Stimulated activated CD4-positive, alpha-beta T cell treated with anti-CD3 and anti-CD28 coated beads, Interleukin-1b, Interleukin-23, amount 100 ng/mL, for 4 hours (primary cell): ENCODE measurements at regions not wholly inside any gene's neighbourhood (a gene's known extent, or its start where the extent isn't known, plus 50 kb on each side); places are given as distances from the start of the nearest gene placed in this dataset.
A peak's percentile ranks its signal among the peaks of the same experiment; 100 is the strongest.

Experiments used
- DNase-seq, 2 donors: peaks; one replicate each; pipeline ENCODE4 v3.0.0-alpha.2; 2020; ENCODE audit warnings: low read depth in 2 of 2

DNA sequence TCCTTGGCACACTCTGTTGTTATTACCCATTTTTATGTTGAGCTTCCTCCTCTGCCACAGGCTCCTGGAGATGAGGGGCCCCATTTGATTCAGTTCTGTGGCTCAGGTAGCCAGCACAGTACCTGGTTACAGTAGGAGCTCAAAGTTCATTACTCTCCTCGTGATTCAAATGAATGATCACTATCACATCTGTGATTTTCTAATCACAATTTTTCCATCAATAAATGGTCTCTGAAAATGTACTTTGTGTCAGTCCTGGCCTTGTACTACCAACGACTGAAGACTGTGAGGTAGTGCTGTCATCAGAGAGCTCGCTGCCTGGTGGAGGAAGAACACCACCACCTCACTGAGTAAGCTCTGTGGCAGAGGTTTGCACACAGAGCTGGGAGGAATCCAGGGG lies 106.8 kb upstream of the JUN start:
- DNase-seq: no peak

DNA sequence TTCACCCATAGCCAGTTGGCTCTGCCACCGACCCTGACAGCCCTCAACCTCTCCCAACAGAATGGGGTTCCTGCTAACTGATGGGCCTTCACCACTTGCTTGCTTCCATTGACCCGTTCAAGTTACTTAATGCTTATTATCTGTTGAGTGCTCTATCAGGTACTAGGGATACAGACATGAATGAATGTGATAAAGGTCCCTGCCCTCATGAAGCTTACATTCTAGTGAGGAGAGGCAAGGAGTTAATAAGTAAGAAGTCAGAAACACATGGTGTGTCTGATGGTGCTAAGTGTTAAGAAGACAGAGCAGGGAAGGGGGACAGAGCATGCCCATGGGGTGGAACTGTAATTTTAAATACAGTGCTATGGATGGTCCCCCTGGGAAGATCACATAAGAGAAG lies 107.5 kb upstream of the JUN start:
- no peak for DNase-seq

DNA sequence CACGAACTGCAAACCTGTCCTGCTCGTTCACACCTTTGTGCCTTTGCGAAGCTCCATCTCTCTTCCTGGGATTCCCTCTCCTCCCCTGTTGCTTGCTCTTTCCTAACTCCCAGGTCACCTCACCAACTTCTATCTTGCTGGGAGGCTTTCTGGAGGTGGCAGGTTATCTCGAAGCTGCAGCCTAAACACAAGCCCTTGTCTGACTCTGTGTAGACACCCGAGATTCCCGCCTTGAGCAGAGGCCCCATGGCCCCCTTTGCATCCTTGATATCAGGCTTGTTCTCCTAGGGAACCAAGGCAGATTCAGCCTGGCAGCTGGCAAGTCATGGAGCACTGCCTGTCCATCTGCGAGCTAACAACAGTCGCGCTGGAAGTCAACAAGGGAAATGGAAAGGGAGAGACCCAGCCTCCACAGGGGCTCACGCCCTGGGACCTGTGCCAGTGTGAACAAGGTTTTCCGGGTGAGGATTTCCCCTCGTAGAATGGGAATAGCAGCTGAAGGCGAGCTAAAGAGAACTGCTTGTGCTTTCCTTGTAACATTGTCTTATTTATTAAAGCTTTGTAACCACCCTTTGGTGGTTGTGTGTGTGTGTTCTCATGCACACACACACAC lies 109.5 kb upstream of the JUN start:
- DNase-seq: no peak

GRCh38 chr1:58895082-58895481 lies 111.2 kb upstream of the JUN start:
- DNase-seq: no peak

- no peak for DNase-seq
Observed at GRCh38 chr1:58895559-58896145, 111.8 kb upstream of the JUN start.

GRCh38 chr1:58896246-58897183 lies 112.7 kb upstream of the JUN start:
- DNase-seq: no peak

DNA sequence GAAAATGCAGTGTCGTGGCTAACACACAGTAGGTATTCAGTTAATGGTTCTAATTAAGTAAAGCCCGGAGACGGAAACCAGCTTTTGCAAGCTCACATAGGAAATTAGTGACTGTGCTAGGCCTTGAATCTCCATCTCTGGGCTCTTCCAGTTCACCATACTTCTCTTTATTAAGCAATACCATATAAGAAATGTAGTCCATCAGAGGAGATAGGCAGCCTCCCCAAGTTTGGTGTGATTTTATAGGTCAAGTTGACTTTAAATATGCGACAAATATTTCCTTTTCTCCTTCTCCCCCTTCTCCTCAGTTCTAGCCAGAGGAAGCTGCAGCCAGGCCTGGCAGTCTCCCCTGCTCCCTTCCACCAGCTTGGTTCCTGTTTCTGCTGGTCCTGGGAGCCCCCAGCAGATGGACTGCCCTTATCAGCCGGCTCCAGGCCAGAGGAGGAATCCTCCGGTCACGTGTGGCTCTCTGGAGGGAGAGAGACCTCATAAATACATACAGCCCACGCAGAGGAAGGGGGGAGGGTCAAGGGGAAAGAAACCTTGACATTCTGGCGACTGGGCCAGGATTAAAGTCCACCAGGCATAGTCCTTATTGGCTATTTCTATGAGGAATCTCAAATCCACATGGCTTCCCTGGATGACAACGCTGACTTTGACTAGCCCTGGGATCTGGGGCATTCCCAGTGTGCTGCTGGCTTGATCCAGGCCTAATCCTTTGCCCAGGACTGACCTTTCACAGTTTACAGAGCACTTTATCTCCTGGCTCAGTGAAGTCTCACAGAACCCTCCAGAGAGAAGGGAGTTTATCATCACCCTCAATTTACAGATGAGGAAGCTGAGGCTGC lies 115.1 kb upstream of the JUN start:
- DNase-seq: no peak

DNA sequence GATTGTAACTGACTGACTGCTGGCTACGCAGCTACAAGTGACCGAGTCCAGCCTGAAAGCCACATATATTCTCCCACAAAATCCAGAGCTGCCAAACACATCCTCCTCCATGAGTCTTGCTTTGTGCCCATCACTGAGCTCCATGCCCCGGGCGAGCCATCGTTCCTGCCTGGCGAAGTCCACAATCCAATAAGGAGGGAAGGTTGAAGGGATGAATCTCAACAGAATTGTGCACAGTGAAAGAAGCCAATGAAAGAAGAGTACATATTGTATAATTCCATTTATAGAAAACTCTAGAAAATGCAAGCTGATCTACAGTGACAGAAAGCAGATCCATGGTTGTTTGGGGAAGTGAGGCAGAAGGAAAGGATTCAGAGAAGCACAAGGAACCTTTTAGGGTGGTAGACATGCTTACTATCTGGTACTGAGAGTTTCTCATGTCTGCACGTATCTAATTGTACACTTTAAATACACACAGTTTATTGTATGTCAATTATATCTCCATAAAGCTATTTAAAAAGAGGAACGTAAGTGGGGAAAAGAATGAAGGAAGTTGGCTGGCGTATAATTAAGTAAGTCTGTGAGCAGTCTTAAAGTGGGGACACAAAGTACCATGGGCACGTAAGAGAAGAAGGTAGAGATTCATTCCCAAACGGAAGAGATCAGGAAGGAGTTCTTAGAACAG lies 115.9 kb upstream of the JUN start:
- DNase-seq: no peak

DNA sequence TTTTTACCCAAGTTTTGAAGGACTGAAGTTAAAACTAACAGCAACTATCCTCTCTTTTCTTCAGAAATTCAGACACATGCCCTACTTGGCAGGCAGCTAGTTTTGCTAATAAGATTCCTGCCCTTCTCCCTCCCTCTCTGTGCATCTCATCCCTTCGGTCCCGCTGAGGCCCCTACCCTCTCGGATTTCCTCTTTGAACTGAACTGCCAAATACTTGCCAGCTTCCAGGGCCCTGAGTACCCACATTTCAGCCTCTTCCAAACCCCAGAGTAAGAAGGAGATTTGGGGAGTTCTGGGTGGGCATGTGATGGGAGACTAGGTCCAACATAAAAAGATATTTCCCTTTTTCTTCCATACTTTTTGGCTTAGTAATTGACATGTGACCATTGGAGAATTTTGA lies 116.5 kb upstream of the JUN start:
- DNase-seq: no peak

- DNase-seq: no peak
Observed at GRCh38 chr1:58901008-58901407, 117.2 kb upstream of the JUN start.

GRCh38 chr1:58902830-58903513 lies 119.1 kb upstream of the JUN start:
- no peak for DNase-seq

DNA sequence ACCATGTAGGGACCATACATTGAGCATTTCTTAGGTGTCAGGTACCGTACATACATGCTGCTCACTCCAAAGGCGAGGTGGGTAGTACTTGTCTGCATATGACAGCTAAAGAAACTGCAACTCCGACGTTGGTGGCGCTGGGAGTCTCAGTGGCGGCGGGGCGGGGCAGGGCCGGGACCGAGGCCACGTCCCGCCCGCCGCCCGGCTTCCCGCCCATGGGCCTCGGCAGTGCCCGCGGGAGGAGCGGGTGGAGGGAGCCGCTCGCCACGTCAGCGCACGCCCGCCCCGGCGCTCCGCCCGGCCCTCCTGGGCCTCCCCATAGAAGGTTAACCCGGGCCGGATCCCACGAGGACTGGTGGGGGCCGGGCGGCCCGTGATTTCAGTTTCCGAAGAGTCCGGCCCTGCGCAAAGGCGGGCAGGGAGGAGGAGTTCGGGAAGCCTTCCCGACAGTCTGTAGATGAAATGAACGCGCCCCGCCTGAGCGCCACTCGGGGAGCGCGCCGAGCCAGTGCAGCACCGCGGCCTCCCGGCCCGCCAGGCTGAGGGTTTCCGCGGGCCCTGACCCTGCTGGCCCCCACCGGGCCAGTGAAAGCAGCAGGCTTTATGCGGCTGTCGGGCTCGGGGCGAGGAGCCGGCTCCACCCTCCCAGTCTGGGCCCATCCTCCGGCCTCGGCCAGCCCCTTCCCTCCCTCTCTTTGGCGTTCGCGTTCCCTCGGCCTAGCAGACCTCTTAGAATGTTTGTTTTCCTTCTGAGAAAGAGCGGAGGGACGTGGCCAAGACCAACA lies 119.9 kb upstream of the JUN start:
- peak; percentile 55 to 81 for DNase-seq

GRCh38 chr1:58904299-58905125 lies 120.7 kb upstream of the JUN start:
- DNase-seq: no peak

- DNase-seq: no peak
Observed at GRCh38 chr1:58905126-58905490, 121.3 kb upstream of the JUN start.

DNA sequence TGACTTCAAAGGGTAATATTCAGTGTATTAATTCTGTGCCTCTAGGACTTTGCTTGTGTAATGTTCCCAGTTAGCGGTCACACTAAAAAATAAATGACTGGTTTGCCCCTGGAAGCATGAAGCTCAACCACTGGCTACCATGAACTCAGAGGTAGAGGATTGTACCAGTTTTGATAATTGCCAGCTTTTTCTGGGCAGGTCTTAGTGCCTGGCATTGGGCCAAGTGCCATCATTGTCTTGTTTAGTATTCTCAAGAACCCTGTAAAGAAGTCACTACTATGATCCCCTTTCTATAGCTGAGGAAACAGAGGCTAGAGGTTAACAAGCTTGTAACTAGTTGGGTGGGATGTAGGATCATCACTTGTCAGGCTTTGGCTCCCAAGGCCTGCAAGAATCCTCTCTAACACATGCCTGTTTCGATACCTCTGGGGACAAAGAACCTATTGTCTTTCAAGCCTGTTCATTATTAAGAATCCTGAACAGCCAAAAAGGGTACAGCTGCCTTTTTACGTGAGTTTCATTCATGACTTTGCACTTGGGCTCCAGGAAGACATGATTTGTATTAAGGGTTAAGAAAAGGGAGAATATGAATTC lies 121.9 kb upstream of the JUN start:
- DNase-seq: no peak

- DNase-seq: no peak
Observed at GRCh38 chr1:58907398-58907797, 123.6 kb upstream of the JUN start.

DNA sequence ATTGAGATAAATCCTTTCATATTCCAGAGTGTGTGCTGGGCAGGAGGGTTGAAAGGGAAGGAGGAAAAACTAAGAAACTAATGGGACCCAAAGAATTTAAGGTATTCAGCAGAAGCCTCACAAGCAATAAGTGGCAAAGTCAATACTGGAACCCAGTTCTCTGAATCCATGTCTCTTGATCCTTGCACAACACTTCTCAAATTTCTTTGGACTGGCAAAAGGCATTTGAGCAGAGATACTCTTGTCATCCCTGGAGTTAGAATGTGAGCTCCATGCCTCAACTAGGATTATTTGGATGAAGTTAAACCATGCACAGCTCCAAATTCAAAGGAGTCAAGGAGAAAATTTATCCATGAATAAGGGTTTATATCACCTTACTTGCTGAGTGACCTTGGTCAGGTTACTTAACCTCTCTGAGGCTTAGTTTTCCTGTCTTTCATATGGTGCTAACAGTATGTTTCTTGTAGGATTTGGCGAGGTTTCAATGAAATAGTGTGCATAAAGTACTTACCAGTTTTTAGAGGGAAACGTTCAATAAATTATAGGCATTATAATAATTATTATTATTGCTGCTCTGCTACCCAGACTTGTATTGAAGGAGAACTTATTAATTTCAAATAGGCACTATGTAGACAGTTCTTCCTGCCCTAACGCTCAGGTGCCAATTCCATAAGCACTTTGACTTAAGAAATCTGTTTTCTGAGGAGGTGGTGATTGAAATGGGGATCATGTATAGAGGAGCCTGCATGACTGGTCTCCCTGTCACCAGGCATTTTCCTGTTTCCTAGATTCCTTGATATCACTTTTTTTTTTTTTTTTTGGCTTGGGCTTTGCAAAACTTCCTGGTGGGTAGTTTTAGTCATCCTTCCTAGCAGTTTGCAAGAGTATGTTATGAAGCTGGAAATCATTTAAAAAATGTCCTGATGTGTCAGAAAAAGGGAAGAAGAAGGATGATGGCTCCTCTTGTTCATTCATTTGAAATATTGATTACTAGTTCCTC lies 125.0 kb upstream of the JUN start:
- DNase-seq: no peak
